ENCODE measurements at regions not wholly inside any gene's neighbourhood (a gene's known extent, or its start where the extent isn't known, plus 50 kb on each side); places are given as distances from the start of the nearest gene placed in this dataset.

DNA sequence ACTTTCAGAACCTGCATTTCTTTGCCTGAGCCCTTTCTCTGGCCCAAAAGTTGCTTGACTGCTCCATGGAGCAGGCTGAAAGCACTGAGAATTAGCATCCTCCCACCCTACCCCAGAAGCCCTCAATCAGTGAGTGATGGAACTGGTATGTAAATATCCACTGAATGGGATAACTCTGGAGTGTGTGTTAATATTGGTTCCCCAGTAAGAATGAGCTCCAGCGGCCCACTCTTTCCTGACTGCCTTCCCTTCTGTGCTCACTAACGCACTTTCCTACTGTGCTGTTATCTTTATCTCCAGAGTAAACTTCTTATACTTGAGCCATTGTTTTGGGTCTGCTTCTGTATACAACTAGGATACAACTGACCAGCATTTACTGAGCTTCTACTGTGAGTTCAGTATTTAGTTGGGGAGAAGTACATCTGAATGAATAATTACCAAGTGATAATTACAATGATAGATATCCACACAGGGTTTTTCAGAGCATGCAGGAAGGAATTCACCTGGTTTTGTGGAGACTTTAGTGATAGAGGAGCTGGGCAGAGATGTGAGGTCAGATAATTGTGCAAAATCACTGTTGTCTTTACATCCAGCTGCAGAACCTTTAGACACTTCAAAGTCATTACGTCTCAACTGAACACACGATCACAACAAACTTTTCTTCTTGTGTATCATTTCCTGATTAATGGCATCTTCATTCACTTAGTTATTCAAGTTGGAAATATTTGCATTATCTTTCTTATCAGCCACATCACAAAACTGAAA, 149.2 kb upstream of the BTG1 start:
- DNase-seq: no peak

DNA sequence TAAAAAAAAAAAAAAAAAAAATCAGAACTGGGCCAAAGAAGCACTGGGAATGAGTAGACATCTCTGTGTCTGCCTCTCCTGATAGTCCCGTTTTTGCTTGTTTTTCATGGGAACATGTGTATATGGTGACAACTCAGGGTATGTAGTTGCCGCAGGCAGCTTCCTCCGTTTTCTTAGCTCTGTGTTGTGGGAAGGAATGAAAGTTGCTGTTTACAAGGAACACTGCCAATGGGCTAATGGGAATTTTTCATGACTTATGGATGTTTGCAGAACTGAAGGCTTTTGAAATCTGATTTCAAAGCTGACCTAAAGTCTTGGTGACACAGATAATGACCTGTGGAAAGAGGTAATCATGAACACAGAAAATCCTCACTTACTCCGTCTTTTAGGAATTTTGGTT, 146.4 kb upstream of the BTG1 start:
- DNase-seq: no peak

DNA sequence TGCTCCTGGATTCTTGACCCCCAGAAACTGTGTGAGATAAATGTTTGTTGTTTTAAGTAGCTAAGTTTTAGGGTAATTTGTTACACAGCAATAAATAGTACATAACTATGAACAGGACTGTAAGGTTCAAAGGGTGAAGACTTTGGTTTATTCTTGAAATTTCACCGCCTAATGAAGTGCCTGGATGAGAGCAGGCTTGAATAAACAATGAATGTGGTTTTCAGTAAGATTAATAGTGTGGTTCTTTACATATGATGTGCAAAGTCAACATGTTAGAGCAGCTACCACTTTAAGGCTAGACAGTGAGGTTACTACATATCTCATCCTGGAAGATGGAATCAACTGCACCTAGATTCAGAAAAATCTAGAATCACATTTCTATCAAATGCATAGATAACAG, 145.2 kb upstream of the BTG1 start:
- no peak for DNase-seq

DNA sequence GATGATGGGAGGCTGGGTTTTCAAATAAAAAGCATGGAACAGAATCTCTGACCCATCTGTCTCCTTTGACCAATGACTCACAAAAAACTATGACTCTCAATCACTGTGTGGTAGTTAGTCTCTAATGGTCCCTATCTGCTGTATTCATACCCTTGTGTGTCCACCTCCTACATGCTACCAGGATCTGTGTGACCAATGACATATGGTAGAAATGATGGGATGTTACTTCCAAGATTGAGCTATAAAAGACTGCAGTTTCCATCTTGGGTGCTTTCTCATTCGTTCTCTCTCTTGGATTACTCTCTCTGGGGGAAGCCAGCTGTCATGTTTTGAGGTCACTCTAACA, 144.7 kb upstream of the BTG1 start:
- DNase-seq: no peak

DNA sequence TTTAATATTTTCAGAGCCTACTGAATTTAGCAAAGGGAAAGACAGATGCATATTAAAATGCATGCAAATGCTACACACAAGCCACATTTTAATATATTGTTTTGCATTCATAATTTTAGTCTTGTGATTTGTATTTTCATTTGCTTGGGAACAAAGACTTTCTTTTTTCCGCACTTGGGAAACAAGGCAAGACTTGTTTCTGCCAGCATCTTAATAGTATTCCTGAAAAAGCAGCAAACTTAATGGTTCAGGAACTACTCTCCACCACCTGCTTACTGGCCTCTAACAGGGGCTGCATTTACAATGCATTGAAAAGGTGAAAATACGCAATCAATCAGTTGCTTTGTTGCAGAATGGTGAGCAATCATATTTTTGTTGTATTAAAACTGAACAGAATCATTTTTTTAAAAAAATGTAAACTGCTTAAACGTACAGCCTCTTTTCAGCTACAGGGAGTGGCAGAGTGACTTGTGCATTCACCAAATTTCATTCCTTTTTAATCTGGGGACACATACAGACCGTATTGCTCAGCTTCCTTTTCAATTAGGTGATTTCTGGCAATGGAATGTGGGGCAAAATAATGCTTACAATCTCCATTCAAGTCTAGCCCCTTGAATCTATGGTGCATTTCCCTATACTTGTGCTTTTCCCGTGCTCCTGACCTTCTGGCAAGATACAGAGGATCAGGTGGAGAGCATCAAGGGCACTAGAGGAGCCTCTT, 144.1 kb upstream of the BTG1 start:
- no peak for DNase-seq

DNA sequence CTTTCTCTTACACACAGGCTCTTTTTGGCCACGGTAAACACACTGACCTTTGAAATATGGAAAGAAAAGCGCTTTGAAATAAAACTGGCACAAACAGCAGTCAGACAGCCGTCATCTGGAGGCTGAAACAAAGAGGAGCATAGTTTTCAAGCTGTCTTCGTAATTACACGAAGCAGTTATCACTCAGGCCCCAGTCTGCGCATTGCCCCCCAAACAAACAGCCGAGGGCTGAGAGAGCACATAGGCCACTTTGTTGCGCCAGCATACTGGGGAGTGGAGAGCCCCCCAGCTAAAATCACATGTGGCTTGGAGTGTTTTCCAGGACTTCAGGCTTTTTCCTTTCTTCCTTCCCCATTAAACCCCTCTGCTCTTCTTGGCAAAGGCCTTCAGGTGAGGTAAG, 142.9 kb upstream of the BTG1 start:
- no peak for DNase-seq

DNA sequence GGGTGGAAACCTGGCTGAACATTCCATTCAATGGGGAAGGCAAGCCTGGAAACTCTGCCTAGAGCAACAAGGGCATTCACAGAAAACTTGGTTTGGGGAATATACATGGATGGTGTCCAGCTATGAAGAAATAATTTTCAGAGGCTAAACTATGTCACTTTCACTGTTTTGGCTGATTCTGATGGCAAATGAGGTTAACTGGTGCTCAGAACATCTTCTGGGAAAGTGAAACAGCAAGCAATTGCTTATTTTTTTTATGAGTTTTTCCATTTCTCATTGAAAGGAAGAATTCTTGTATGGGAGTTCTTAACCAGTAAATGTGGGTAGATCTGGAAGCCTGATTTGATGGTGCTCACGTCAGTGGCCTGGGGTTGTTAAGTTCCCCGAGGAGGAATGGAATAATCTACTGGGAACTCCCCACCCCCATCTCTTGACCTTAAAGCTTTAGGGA, 132.8 kb upstream of the BTG1 start:
- no peak for DNase-seq

DNA sequence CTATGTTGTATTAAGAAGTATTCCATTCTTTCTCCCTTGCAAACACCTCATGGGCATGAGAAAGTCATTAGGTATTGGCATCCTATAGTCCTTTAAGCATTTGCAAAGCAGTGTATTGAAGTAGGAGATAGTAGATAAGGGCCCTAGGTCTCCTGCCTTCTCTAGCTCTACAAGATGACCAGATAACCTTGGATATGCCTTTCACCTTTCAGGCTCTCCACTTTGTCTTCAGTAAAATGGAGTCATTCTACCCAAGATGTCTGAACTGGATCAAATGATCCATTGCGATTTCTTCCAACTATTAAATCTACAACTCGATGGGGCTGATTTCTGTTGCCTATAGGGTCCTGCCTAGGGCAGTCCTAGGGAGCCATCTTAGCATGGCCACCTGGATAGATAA, 132.1 kb upstream of the BTG1 start:
- DNase-seq: no peak

DNA sequence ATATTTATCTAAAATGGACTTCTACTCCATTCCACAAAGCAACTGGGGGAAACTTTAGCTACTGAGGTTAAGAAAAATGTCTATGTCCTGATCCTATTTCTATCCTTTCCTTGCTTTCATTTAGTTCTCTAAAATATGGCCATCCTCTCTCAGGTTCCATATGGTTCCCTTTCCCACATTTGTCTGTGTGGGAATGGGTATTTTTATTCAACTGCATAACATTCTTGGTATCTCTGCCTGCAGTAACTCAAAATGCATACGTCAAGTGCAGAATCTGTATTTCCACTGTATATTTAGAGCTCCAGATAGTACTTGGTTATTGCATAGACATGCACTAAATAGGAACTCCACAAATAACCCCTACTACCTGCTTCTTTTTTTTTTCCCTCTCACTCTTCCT, 130.6 kb upstream of the BTG1 start:
- DNase-seq: no peak

DNA sequence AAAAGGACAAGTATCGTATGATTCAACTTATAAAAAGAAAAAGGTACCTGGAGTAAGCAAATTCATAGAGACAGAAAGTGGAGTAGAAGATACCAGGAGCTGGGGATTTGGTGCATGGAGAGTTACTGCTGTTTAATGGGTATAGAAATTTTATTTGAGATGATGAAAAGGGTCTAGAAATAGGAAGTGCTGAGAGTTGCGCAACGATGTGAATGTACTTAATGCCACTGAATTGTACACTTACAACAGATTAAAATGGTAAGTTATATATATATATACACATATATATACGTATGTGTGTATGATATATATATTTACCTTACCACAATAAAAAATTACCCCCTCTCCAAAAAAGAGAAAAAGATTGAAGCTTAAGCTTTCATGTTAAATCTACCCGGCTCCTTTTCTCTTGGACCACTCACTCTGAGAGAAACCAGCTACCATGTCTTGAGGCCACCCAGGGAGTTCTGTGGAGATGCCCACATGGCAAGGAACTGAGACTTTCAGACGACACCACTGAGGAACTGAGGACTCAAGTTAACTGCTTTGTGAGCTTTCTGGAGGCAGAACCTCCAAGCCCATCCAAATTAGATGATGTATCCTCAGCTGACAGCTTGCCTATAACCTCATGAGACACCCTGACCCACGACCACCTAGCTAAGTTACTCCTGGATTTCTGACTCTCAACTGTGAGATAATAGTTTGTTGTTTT, 130.0 kb upstream of the BTG1 start:
- no peak for DNase-seq

DNA sequence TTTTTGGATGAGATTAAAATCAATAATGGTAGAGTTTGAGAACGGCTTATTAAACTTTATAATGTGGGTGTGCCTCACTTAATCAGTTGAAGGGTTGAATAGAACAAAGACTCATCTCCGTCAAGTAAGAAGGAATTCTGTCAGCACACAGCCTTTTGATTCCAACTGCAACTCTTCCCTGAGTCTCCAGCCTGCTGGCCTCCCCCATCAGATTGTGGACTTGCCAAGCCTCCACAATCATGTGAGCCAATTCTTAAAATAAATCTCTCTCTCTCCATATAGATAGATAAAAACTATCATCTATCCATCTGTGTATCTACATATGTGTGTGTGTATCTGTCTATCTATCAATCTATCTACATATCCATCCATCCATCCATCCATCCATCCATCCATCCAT, 127.4 kb upstream of the BTG1 start:
- DNase-seq: no peak

DNA sequence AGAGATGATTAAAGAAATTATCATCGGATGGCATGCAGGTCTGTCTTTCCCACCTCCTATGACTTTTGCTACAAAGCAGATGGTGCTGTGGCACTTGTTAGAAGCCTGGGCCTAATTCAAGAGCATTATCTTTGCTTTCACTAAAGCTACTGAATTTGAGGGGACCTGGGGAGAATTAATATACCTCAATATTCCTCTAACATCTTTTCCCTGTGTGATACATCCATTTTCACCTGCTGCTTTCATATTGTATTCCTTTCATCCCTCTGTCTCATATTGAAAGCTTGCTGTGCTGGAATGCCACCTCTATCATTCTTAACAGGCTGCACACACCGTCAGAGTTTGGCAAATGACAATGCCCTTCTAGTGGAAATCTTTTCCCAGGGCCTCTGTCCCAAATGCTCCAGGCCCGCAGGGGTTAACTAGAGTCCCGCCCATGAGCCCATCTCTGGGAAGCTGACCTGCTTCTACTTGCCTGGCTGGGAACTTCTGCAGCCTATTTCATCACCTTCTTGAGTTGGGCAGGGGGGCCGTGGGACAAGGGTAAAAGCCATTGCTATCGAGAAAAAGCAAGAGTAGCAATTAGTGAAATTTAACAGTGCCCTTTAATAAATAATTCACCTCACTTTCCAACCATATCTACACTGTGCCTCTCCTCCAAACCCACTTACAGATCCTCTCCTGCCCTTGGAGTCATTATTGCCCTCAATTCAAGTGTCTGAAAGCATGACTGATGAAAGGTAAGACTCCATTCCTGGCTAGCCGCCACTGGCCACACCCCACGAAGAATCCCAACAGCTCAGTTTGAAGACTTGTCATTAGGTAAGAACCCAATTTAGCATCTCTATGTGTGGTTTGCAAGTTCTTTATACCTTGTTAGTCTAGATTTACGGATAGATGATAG, 126.7 kb upstream of the BTG1 start:
- no peak for DNase-seq

DNA sequence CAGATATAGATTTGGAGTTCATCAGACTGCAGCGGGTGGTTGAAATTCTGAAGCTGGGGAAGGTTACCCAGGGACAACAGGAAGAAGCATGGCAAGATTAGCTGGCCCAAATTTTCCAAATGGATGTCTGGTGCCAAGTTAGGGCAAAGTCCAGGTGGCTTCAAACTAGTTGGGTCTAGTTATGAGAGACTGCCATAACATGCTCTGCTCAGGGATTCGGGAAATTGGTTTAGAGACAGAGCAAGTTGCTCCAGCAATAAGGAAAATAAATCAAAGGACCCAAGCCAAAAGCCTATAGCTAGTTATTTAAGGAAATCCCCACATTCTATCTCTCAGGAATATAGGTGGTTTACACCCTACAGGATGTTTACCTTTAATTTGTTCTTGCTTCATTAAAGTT, 125.7 kb upstream of the BTG1 start:
- no peak for DNase-seq

DNA sequence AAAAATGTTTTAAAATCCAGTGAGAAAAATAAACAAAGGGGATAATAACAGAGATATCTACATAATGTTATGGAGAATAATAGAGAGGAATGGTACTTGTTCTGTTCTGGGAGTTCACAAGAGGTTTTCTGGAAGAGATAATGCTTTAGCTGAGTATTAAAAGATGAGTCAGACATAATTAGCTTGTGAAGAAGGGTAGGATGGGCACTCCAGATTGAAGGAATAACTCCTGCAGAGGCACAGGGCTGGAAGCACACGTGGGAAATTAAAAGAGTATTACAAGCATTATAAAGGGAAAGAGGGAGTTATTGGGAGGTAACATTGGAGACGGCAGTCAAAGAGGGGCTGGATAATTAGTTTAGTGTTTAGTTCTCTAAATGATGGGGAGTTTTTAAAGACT, 124.9 kb upstream of the BTG1 start:
- no peak for DNase-seq

DNA sequence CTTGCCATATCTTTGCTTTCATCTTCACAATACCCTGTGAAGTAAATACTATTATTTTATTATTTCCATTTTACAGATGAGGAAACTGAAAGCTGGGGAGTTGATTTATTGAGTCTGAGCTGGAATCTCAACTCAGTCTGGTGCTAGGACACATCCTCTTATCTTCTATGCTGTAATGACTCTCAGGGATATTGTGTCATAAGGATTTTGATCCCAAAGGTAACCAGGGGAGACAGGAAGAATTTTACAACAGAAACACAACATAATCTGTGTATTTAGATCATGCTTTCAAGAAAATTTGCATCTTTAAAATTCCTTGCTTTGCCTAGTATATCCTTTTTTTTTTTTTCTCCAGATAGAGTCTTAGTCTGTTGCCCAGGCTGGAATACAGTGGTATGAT, 123.3 kb upstream of the BTG1 start:
- DNase-seq: no peak

DNA sequence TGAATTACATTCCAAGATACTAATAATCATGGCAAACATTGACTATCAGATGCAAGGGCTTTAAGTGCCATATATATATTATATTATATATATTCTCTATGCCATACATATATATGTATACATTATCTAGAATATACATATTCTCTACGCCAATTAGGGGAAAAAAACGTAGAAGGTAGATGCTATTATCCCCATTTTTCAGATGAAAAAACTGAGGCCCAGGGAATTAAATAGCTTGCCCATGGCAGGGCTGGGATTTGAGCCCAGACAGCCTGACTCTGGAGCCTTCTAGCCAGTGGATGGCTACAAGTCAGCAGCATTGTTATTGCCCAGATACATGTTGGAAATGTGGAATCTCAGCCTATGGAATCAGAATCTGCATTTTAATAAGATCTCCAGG, 116.0 kb upstream of the BTG1 start:
- no peak for DNase-seq

DNA sequence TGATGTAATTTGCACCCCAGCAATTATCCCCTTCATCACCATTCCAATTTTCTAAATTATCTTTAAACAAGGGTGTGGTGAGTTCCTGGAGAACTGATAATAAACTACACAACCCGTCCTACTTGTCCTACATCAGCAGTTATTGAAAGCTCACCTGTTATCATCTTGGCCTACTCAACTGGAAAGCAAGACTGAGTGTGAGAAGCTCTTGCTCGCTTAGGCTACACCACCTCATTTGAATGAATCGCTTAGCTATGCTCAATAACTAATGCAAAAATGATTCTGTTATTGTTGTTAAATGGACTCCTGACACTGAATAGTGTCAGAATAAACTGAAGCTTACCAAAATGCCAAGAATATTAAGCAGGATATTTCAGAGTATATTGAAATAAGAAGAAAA, 115.4 kb upstream of the BTG1 start:
- no peak for DNase-seq

DNA sequence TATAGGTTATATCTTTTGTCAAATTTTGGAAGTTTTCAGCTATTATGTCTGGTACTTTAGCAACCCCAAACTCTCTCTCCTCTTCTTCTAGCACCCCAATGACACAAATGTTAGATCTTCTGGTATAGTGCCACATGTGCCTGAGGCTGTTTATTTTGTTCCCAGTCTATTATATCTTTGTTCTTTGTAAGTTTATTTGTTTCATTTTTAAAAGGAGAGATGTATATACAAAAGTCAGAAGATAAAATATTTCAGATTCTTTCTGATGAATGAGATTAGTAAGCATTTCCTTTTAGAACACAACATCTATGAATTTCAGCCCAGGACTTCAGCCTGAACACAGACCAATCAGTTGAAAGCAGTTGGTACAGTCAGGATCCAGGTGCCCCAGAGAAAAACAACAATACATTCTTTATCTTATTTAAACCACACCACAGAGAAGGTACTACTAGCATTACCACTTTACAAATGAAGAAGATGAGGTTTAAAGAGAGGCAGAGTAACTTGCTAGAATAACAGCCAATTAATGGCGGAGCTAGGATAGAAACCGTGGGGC, 114.1 kb upstream of the BTG1 start:
- DNase-seq: no peak

DNA sequence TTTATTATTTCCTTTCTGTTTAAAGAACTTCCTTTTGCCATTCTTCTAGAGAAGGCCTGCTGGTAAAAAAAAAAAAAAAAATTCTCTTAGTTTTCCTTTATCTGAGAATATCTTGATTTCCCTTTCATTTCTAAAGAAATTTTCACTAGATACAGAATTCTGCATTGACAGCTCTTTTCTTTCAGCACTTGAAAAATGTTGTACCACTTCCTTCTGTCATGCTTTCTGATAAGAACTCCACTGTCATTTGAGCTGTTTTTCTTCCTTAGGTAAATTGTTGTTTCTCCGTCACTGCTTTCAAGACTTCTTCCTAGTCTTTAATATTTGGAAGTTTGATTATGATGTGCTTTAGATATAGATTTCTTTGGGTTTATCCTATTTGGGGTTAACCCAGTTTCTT, 113.6 kb upstream of the BTG1 start:
- no peak for DNase-seq

DNA sequence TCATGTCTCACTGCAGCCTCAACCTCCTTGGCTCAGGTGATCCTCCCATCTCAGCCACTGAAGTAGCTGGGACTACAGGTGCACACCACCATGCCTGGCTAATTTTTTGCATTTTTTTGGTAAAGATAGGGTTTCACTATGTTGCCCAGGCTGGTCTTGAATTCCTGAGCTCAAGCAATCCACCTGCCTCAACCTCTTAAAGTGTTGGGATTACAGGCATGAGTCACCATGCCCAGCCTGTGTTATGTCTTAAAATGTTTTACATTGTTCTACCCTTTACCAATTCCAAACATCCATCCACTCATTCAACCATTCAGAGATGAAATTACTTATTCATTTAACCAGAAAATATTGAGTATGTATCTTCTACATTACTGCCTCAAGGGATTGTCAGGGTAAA, 111.6 kb upstream of the BTG1 start:
- no peak for DNase-seq

DNA sequence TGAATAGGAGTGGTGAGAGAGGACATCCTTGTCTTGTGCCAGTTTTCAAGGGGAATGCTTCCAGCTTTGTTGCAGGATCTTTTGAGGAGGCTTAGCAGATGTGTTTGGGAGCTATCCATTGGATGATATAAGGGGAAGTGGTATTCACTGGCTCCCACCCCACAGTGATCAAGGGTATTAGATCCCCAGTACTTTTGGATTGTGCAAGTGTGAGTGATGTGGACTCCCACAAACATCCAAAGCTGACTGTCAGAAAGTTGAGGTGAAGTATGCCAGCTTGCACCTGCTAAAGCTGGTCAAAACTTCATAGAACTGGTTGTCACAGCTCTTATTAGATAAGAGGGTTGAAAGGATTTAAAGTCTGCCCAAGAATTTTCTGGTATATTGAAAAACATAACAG, 110.1 kb upstream of the BTG1 start:
- DNase-seq: no peak

DNA sequence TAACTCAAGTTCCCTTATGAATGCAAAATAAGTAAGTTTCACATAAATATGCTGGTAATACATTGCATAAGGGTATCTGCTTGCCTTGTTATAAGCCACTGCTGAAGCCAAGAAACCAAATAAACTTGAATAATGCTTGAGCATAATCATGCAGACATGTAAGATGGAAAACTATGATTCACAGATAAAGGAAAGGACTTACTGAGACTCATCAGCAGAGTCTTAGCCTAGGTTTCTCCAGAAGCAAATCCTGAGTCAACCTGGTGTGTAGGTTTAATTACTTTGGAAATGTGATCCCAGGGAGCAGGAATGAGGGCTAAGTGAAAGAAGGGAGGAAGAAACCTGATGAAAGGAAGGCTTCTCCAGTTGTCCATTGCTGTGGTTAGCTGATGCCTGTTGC, 107.7 kb upstream of the BTG1 start:
- DNase-seq: no peak

DNA sequence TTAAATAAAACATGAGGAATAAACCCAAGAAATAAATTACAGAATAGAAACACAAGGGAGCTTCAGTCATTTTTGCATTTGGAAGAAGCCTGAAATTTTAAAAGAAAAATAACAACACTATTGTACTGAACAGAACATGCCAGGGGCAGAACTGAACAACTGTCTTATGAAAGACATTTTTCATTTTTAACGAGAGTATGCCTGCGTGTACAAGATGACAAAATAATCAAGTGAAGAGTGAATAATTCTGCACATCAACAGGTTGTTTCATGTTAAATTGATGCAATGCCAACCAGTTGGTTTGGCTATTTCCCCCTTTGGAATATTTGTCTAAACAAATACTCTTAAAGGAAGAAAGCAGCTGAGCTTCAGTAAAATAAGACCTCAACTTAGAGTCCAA, 103.3 kb upstream of the BTG1 start:
- no peak for DNase-seq

Data from CD4-positive, alpha-beta T cell treated with Interleukin-21 for 1 hour (primary cell).